HEK293 (cell line): ENCODE measurements at regions not wholly inside any gene's neighbourhood (a gene's known extent, or its start where the extent isn't known, plus 50 kb on each side); places are given as distances from the start of the nearest gene placed in this dataset.

Experiments
- CTCF ChIP-seq: fragments of 450-650 bp; formaldehyde crosslinking; IDR thresholded peaks from 2 replicates; pipeline ENCODE4 v1.5.1; 2016; ENCODE audit warnings: missing biosample characterization, missing genetic modification characterization
- HOXA7 ChIP-seq: sonication (generic); formaldehyde crosslinking; IDR thresholded peaks from 2 replicates; pipeline ENCODE4 v1.8.1; 2022; ENCODE audit warnings: missing genetic modification reagents, borderline replicate concordance
- MEIS1 ChIP-seq: sonication (generic); formaldehyde crosslinking; IDR thresholded peaks from 2 replicates; pipeline ENCODE4 v1.8.1; 2022; ENCODE audit warnings: missing genetic modification reagents, mild to moderate bottlenecking, borderline replicate concordance
- ZNF274 ChIP-seq, 2 experiments: fragments of 200-500 bp in 1 of 2; fragments of 450-650 bp in 1 of 2; sonication (Bioruptor generic) in 1 of 2; formaldehyde crosslinking in 1 of 2; IDR thresholded peaks; 2 replicates each; pipeline versions ENCODE4 v1.5.1 to v1.6.1; 2014 to 2016; ENCODE audit warnings: borderline replicate concordance in 1 of 2, inconsistent platforms in 1 of 2, low read length in 1 of 2, missing biosample characterization in 1 of 2, missing genetic modification characterization in 1 of 2
- ZNF610 ChIP-seq: fragments of 450-650 bp; formaldehyde crosslinking; IDR thresholded peaks from 2 replicates; pipeline ENCODE4 v1.5.1; 2016; ENCODE audit warnings: missing biosample characterization, missing genetic modification characterization, borderline replicate concordance
- ZNF777 ChIP-seq: fragments of 450-650 bp; formaldehyde crosslinking; IDR thresholded peaks from 2 replicates; pipeline ENCODE4 v1.5.1; 2017; ENCODE audit warnings: missing biosample characterization, missing genetic modification characterization, borderline replicate concordance

GRCh38 chr6:19603721-19604120 is 233.4 kb upstream of the ID4 start:
- TF ChIP-seq CTCF (tag by site-specific recombination), result no peak
- TF ChIP-seq MEIS1 (CRISPR knock-in tag), result no peak
- no peak for TF ChIP-seq HOXA7 (CRISPR knock-in tag)
- no peak for TF ChIP-seq ZNF274 (IDR thresholded peaks at IDR 0.05; ENCODE audit: low read length)
- TF ChIP-seq ZNF274 (tag by site-specific recombination; IDR thresholded peaks at IDR 0.05; ENCODE audit: borderline replicate concordance), result no peak
- no peak for TF ChIP-seq ZNF777 (tag by site-specific recombination)
- TF ChIP-seq ZNF610 (tag by site-specific recombination), result no peak
